ENCODE measurements at regions not wholly inside any gene's neighbourhood (a gene's known extent, or its start where the extent isn't known, plus 50 kb on each side); places are given as distances from the start of the nearest gene placed in this dataset.

DNA sequence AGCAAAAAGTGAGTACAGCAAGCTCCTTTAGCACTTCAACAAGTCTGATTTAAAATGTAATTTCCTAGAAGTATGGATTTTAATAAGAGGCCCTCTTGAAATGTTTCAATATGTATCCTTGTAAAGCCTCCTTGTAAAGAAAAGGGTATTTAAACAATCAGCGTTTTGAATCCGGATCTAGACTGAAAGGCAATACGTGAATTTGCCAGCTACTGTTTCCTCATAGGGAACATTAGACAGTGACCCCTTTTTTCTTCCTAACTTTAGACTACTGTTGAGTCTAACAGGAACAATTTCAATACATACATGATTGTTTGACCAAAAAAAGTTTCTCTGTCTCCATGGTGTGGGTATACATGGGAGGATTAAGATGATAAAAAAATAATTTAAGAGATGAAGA is 395.0 kb downstream of the TFAP2A start:
- Histone ChIP-seq H3K4me1 (ENCODE audit: control insufficient read depth in 2 of 2, insufficient read depth in 2 of 2, low read length in 2 of 2) (no peaks in the 10 kb centered on the region), H3K4me3 (ENCODE audit: low read length) (no peak overlapping the region), H3K27ac (ENCODE audit: low read depth, low read length) (no peak overlapping the region), H3K9me3 (ENCODE audit: control insufficient read depth in 2 of 3, low read length in 3 of 3) (no peaks in the 10 kb centered on the region), H3K36me3 (ENCODE audit: control insufficient read depth in 2 of 3, insufficient read depth in 3 of 3, low read length in 3 of 3) (no peaks in the 10 kb centered on the region), H3K27me3 (ENCODE audit: control insufficient read depth in 2 of 2, insufficient read depth in 2 of 2, low read length in 2 of 2) (no peaks in the 10 kb centered on the region)
- POLR2A ChIA-PET = no interaction called here
- peaks cover 0 to 4% (median 0%) of the 10 kb centered on the region in 7 donors for H3K4me1 Mint-ChIP-seq
- no peak overlapping the region for H3K27ac Mint-ChIP-seq
- H3K36me3 Mint-ChIP-seq = no peaks in the 10 kb centered on the region
- peaks cover 0 to 5% (median 4%) of the 10 kb centered on the region in 5 donors for H3K27me3 Mint-ChIP-seq
- intact Hi-C loops (cut with micrococcal nuclease) = no loop called here
- no peak overlapping the region for H3K4me3 Mint-ChIP-seq
- DNase-seq (no peak), ATAC-seq (no peak)
- peaks cover 0 to 9% (median 4%) of the 10 kb centered on the region in 11 donors for H3K9me3 Mint-ChIP-seq
- CTCF ChIA-PET = interaction anchor here (0.5 kb wide), 1 partner anchor 586 kb away, joined by 3 read pairs; no protein-coding TSS in a partner anchor

GRCh38 chr6:10014557-10014956 is 400.3 kb downstream of the TFAP2A start:
- Mint-ChIP-seq H3K4me1 (no peaks in the 10 kb centered on the region), H3K27ac (no peak overlapping the region), H3K4me3 (no peak overlapping the region), H3K9me3 (peaks cover 0 to 11% (median 5%) of the 10 kb centered on the region in 11 donors), H3K36me3 (no peaks in the 10 kb centered on the region), H3K27me3 (peaks cover 0 to 6% (median 0%) of the 10 kb centered on the region in 5 donors)
- H3K4me1 ChIP-seq (ENCODE audit: control insufficient read depth in 2 of 2, insufficient read depth in 2 of 2, low read length in 2 of 2) = no peaks in the 10 kb centered on the region
- no peaks in the 10 kb centered on the region for H3K36me3 ChIP-seq (ENCODE audit: control insufficient read depth in 2 of 3, insufficient read depth in 3 of 3, low read length in 3 of 3)
- no peaks in the 10 kb centered on the region for H3K27me3 ChIP-seq (ENCODE audit: control insufficient read depth in 2 of 2, insufficient read depth in 2 of 2, low read length in 2 of 2)
- ATAC-seq = no peak
- no peaks in the 10 kb centered on the region for H3K9me3 ChIP-seq (ENCODE audit: control insufficient read depth in 2 of 3, low read length in 3 of 3)
- ChIA-PET CTCF (no interaction called here), POLR2A (no interaction called here)
- no peak overlapping the region for H3K4me3 ChIP-seq (ENCODE audit: low read length)
- intact Hi-C loops (cut with micrococcal nuclease) = no loop called here
- H3K27ac ChIP-seq (ENCODE audit: low read depth, low read length) = no peak overlapping the region
- DNase-seq = no peak

DNA sequence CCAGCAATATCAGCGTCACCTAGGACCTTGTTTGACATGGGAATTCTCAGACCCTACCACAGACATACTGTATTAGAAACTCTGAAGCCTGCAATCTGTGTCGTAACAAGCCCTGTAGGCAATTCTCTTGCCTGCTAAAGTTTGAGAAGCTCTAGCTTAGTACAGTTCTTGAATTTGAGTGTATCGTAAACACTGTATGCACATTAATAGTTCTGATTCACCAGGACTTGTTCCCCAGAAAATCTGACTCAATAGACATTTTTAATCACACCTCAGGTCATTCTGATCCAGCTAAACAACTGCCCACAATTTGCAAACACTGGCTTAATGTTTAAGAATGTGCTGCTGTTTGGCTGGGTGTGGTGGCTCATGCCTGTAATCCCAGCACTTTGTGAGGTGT is 414.3 kb downstream of the TFAP2A start:
- Histone ChIP-seq H3K9me3 (ENCODE audit: control insufficient read depth in 2 of 3, low read length in 3 of 3) (no peaks in the 10 kb centered on the region), H3K36me3 (ENCODE audit: control insufficient read depth in 2 of 3, insufficient read depth in 3 of 3, low read length in 3 of 3) (no peaks in the 10 kb centered on the region), H3K4me1 (ENCODE audit: control insufficient read depth in 2 of 2, insufficient read depth in 2 of 2, low read length in 2 of 2) (no peaks in the 10 kb centered on the region), H3K4me3 (ENCODE audit: low read length) (no peak overlapping the region), H3K27ac (ENCODE audit: low read depth, low read length) (no peak overlapping the region), H3K27me3 (ENCODE audit: control insufficient read depth in 2 of 2, insufficient read depth in 2 of 2, low read length in 2 of 2) (no peaks in the 10 kb centered on the region)
- intact Hi-C loops (cut with micrococcal nuclease) = no loop called here
- ChIA-PET CTCF (no interaction called here), POLR2A (no interaction called here)
- peaks cover 0 to 9% (median 0%) of the 10 kb centered on the region in 11 donors for H3K9me3 Mint-ChIP-seq
- no peak for ATAC-seq
- no peak for DNase-seq
- no peaks in the 10 kb centered on the region for H3K27me3 Mint-ChIP-seq
- no peaks in the 10 kb centered on the region for H3K4me1 Mint-ChIP-seq
- no peak overlapping the region for H3K4me3 Mint-ChIP-seq
- no peak overlapping the region for H3K27ac Mint-ChIP-seq
- no peaks in the 10 kb centered on the region for H3K36me3 Mint-ChIP-seq

GRCh38 chr6:9999796-10000195 is 415.1 kb downstream of the TFAP2A start:
- ChIA-PET POLR2A (no interaction called here), CTCF (no interaction called here)
- Mint-ChIP-seq H3K4me3 (no peak overlapping the region), H3K4me1 (no peaks in the 10 kb centered on the region), H3K9me3 (peaks cover 0 to 9% (median 0%) of the 10 kb centered on the region in 11 donors), H3K36me3 (no peaks in the 10 kb centered on the region), H3K27ac (no peak overlapping the region), H3K27me3 (no peaks in the 10 kb centered on the region)
- no peak overlapping the region for H3K4me3 ChIP-seq (ENCODE audit: low read length)
- no peaks in the 10 kb centered on the region for H3K27me3 ChIP-seq (ENCODE audit: control insufficient read depth in 2 of 2, insufficient read depth in 2 of 2, low read length in 2 of 2)
- no peaks in the 10 kb centered on the region for H3K4me1 ChIP-seq (ENCODE audit: control insufficient read depth in 2 of 2, insufficient read depth in 2 of 2, low read length in 2 of 2)
- DNase-seq (no peak), ATAC-seq (no peak)
- intact Hi-C loops (cut with micrococcal nuclease) = no loop called here
- H3K36me3 ChIP-seq (ENCODE audit: control insufficient read depth in 2 of 3, insufficient read depth in 3 of 3, low read length in 3 of 3) = no peaks in the 10 kb centered on the region
- H3K9me3 ChIP-seq (ENCODE audit: control insufficient read depth in 2 of 3, low read length in 3 of 3) = no peaks in the 10 kb centered on the region
- H3K27ac ChIP-seq (ENCODE audit: low read depth, low read length) = no peak overlapping the region

- Mint-ChIP-seq H3K4me1 (no peaks in the 10 kb centered on the region), H3K27ac (no peak overlapping the region), H3K4me3 (no peak overlapping the region), H3K9me3 (peaks cover 0 to 18% (median 7%) of the 10 kb centered on the region in 11 donors), H3K36me3 (no peaks in the 10 kb centered on the region), H3K27me3 (no peaks in the 10 kb centered on the region)
- Histone ChIP-seq H3K4me1 (ENCODE audit: control insufficient read depth in 2 of 2, insufficient read depth in 2 of 2, low read length in 2 of 2) (no peaks in the 10 kb centered on the region), H3K27ac (ENCODE audit: low read depth, low read length) (no peak overlapping the region), H3K4me3 (ENCODE audit: low read length) (no peak overlapping the region), H3K27me3 (ENCODE audit: control insufficient read depth in 2 of 2, insufficient read depth in 2 of 2, low read length in 2 of 2) (no peaks in the 10 kb centered on the region), H3K36me3 (ENCODE audit: control insufficient read depth in 2 of 3, insufficient read depth in 3 of 3, low read length in 3 of 3) (no peaks in the 10 kb centered on the region), H3K9me3 (ENCODE audit: control insufficient read depth in 2 of 3, low read length in 3 of 3) (no peaks in the 10 kb centered on the region)
- POLR2A ChIA-PET = no interaction called here
- CTCF ChIA-PET = no interaction called here
- no peak for DNase-seq
- intact Hi-C loops (cut with micrococcal nuclease) = no loop called here
- no peak for ATAC-seq
These were observed 428.6 kb downstream of the TFAP2A start for GRCh38 chr6:9986273-9986672.

DNA sequence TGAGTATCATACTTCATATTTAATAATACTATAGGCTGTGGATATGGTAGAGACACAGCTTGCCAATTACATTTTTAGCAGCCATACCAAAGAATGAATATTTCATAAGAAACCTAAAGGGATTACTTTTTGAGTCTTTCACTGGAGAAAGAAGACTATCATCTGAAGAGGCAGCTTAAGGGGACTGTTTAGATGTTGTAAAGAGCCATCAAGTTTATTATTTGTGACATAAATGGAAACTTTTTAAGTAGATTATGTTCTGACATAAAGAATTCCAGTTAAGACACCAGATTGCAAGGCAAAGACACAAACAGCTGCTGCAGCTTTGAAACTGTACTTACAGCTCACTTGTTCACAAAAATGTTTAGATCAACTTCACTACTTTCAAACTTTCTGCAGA is 429.4 kb downstream of the TFAP2A start:
- Histone ChIP-seq H3K4me3 (ENCODE audit: low read length) (no peak overlapping the region), H3K4me1 (ENCODE audit: control insufficient read depth in 2 of 2, insufficient read depth in 2 of 2, low read length in 2 of 2) (no peaks in the 10 kb centered on the region), H3K27ac (ENCODE audit: low read depth, low read length) (no peak overlapping the region), H3K9me3 (ENCODE audit: control insufficient read depth in 2 of 3, low read length in 3 of 3) (no peaks in the 10 kb centered on the region), H3K27me3 (ENCODE audit: control insufficient read depth in 2 of 2, insufficient read depth in 2 of 2, low read length in 2 of 2) (no peaks in the 10 kb centered on the region), H3K36me3 (ENCODE audit: control insufficient read depth in 2 of 3, insufficient read depth in 3 of 3, low read length in 3 of 3) (no peaks in the 10 kb centered on the region)
- no peaks in the 10 kb centered on the region for H3K4me1 Mint-ChIP-seq
- no peaks in the 10 kb centered on the region for H3K36me3 Mint-ChIP-seq
- ATAC-seq (no peak), DNase-seq (no peak)
- H3K9me3 Mint-ChIP-seq = peaks cover 0 to 18% (median 7%) of the 10 kb centered on the region in 11 donors
- no peak overlapping the region for H3K4me3 Mint-ChIP-seq
- CTCF ChIA-PET = no interaction called here
- intact Hi-C loops (cut with micrococcal nuclease) = no loop called here
- no peak overlapping the region for H3K27ac Mint-ChIP-seq
- peaks cover 0 to 5% (median 0%) of the 10 kb centered on the region in 5 donors for H3K27me3 Mint-ChIP-seq
- POLR2A ChIA-PET = no interaction called here

GRCh38 chr6:9984607-9985006 is 430.3 kb downstream of the TFAP2A start:
- ChIA-PET CTCF (no interaction called here), POLR2A (no interaction called here)
- Histone ChIP-seq H3K27ac (ENCODE audit: low read depth, low read length) (no peak overlapping the region), H3K36me3 (ENCODE audit: control insufficient read depth in 2 of 3, insufficient read depth in 3 of 3, low read length in 3 of 3) (no peaks in the 10 kb centered on the region), H3K4me1 (ENCODE audit: control insufficient read depth in 2 of 2, insufficient read depth in 2 of 2, low read length in 2 of 2) (no peaks in the 10 kb centered on the region), H3K27me3 (ENCODE audit: control insufficient read depth in 2 of 2, insufficient read depth in 2 of 2, low read length in 2 of 2) (no peaks in the 10 kb centered on the region), H3K4me3 (ENCODE audit: low read length) (no peak overlapping the region), H3K9me3 (ENCODE audit: control insufficient read depth in 2 of 3, low read length in 3 of 3) (no peaks in the 10 kb centered on the region)
- ATAC-seq (no peak), DNase-seq (no peak)
- Mint-ChIP-seq H3K4me1 (no peaks in the 10 kb centered on the region), H3K4me3 (no peak overlapping the region), H3K27me3 (peaks cover 0 to 5% (median 0%) of the 10 kb centered on the region in 5 donors), H3K9me3 (peaks cover 0 to 18% (median 7%) of the 10 kb centered on the region in 11 donors), H3K27ac (no peak overlapping the region), H3K36me3 (no peaks in the 10 kb centered on the region)
- intact Hi-C loops (cut with micrococcal nuclease) = no loop called here
